AG09319 (cell line): ENCODE measurements at regions not wholly inside any gene's neighbourhood (a gene's known extent, or its start where the extent isn't known, plus 50 kb on each side); places are given as distances from the start of the nearest gene placed in this dataset.

ENCODE experiments used
- DNase-seq: peaks from one replicate; pipeline ENCODE4 v3.0.0-alpha.2; 2010; ENCODE audit warnings: low read depth; ENCODE audit errors: extremely low read depth
- TF ChIP-seq, protein P1 (sequence below): IDR thresholded peaks from 2 replicates; pipeline ENCODE4 v1.5.1; 2011; ENCODE audit warnings: low read depth, mild to moderate bottlenecking, inconsistent platforms, low read length, moderate library complexity

DNA sequence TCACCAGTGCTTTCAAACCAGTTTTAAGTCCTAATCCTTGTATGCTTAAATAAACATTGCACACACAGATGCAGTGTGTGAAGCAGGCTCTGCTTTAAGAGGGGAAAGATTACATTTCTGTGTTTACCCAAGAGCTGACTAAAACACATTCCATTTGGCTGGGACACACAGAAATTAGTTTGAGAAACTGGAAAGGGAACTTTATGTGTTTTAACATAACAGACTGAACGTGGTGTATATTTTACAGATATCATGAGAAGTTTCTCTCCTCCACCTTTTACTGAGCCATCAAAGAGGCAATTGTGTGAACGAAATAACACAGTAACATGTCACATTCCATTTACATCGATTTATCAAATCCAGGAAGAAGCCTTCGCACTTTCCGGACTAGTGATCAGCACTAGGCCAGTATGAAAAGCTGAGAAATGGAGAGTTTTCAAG lies 121.8 kb downstream of the MAIP1 start:
- TF ChIP-seq, protein P1, sequence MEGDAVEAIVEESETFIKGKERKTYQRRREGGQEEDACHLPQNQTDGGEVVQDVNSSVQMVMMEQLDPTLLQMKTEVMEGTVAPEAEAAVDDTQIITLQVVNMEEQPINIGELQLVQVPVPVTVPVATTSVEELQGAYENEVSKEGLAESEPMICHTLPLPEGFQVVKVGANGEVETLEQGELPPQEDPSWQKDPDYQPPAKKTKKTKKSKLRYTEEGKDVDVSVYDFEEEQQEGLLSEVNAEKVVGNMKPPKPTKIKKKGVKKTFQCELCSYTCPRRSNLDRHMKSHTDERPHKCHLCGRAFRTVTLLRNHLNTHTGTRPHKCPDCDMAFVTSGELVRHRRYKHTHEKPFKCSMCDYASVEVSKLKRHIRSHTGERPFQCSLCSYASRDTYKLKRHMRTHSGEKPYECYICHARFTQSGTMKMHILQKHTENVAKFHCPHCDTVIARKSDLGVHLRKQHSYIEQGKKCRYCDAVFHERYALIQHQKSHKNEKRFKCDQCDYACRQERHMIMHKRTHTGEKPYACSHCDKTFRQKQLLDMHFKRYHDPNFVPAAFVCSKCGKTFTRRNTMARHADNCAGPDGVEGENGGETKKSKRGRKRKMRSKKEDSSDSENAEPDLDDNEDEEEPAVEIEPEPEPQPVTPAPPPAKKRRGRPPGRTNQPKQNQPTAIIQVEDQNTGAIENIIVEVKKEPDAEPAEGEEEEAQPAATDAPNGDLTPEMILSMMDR: no peak
- DNase-seq: peak; percentile 20

DNA sequence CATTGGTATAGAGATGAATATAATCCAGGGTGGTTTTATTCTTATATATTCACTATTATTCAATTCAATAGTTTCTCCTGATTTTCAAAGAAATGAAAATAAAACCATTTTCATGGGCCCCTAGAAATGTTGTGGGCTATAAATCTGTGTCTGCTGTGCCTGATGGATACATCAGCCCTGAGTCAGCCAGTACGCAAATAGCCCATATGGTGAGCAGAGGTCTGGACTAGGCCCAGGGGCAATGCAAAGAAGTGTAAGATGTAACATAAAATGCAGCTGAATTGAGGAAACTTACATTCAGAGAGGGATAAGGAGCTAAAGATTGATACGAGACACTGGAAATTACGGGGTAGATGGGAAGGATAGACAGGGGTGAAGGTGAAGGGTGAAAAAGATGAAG lies 122.5 kb downstream of the MAIP1 start:
- no peak for DNase-seq
- TF ChIP-seq, protein P1: no peak

DNA sequence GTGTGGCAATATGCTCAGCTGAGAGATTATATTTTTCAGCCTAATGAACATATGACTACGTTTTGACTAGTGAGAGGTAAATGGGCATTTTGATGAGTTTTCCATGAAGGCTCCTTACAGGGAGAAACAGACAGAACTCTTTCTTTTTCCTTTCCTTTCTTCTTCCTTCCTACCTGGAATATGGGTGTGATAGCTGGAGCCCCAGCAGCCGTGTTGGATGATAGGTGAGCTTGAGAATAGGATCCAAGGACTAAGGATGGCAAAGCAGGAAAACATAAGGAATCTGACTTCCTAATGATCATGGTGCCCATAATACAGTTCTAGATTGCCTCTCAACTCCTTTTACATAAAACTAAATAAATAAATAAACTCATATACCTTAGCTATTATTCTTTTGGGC lies 124.0 kb downstream of the MAIP1 start:
- DNase-seq: no peak
- TF ChIP-seq, protein P1: no peak

DNA sequence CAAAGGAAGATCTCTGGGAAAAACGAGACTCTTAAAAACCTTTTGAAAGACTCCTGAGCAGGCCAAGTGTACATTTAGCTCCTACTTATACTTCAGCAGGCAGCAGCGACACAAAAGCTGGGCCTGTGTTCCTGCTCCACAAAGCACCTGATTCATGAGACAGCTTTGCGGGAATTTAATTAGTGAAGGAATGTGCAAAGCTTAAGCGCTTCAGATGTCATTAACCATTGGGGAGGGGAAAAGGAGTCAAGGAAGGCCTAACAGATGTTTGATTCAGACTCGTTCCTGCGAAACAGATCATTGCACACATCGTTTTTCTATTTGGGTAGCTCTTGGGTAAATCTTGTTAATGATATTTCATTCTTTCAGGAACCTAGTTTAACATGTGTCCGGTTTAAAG lies 125.9 kb downstream of the MAIP1 start:
- DNase-seq: no peak

DNA sequence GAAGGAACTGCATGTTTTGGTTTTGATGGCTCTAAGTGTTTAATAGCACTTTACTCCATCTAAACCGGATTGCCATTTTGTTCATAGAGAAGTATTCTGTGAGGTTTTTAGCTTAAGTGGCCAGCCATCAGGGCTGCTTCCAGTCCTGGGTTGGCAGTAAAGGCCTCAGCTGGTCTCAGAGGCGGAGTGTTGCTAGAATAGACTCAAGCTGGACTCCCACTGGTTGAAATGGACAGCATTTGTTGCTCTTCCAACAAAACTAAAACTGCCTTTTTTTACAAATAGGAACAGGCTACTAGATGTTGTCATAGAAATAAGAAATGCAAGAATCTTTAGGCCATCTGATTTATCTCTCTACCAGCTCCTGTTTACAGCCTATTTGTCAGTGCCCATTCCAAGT lies 126.4 kb downstream of the MAIP1 start:
- TF ChIP-seq, protein P1: no peak

More for the DNA sequence above, 125.9 kb downstream of the MAIP1 start:
- TF ChIP-seq, protein P1: no peak

DNA sequence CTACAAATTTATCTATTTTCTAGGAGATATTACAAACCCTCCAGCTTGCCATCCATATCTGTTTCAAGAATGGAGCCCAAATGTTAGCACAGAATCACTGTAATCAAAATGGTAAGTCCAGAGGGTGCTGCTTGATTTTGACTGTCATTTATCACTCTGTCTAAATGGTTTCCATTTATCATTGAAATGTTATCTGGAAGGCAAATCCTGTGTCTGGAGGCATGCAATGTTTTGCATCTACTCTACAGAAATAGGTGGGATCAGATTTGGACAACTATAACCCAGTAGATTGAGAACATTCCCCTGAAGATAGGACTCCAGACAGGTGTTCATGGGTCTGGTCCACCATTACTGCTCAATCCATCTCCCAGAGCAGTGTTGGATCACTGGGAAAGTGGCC lies 128.7 kb downstream of the MAIP1 start:
- DNase-seq: no peak
- TF ChIP-seq, protein P1: no peak

More for the DNA sequence above, 126.4 kb downstream of the MAIP1 start:
- DNase-seq: no peak

DNA sequence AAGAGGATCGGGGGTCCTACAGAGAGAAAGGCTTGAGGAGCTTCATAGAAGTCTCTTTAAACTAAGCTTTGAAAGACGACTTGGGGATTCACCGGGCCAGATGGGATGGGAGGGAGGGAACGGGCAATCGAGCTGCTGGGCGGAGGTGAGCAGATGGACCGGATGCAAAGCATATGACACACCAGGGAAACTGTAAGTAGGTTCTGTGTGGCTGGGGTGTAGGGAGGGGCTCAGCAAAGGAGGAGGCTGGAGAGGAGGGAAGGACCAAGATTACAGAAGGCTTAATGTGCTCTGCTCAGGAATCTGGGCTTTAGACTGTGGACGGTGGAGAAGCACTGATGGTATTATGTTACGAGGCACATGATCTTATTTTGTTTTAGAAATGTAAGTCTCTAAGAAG lies 131.5 kb downstream of the MAIP1 start:
- TF ChIP-seq, protein P1: no peak
- DNase-seq: no peak
